ENCODE measurements at regions not wholly inside any gene's neighbourhood (a gene's known extent, or its start where the extent isn't known, plus 50 kb on each side); places are given as distances from the start of the nearest gene placed in this dataset.

GRCh38 chr5:173537228-173537627 is 79.2 kb downstream of the BOD1 start:
- no peak for TF ChIP-seq CTCF (IDR thresholded peaks at IDR 0.05; ENCODE audit: control extremely low read depth in 1 of 3, insufficient read depth in 1 of 3, low read depth in 1 of 3, low read length in 3 of 3)
- no peak for TF ChIP-seq EZH2 (IDR thresholded peaks at IDR 0.05; ENCODE audit: low read depth, low read length, severe bottlenecking)
- TF ChIP-seq POLR2A (IDR thresholded peaks at IDR 0.05; ENCODE audit: control extremely low read depth in 1 of 2, low read depth in 2 of 2, low read length in 2 of 2) = no peak
- TF ChIP-seq, protein P1, sequence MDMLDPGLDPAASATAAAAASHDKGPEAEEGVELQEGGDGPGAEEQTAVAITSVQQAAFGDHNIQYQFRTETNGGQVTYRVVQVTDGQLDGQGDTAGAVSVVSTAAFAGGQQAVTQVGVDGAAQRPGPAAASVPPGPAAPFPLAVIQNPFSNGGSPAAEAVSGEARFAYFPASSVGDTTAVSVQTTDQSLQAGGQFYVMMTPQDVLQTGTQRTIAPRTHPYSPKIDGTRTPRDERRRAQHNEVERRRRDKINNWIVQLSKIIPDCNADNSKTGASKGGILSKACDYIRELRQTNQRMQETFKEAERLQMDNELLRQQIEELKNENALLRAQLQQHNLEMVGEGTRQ (IDR thresholded peaks at IDR 0.05; ENCODE audit: low read length) = no peak

All from H1 (cell line).